SU-DHL-6 (cell line): ENCODE measurements at regions not wholly inside any gene's neighbourhood (a gene's known extent, or its start where the extent isn't known, plus 50 kb on each side); places are given as distances from the start of the nearest gene placed in this dataset.

Experiments
- CTCF ChIP-seq: fragments of 200-600 bp; sonication (generic); IDR thresholded peaks from one replicate; pipeline ENCODE4 v1.5.1; 2017; ENCODE audit warnings: antibody characterized with exemption, mild to moderate bottlenecking, low read length, moderate library complexity; ENCODE audit not compliant: insufficient read depth, poor library complexity, severe bottlenecking
- EZH2phosphoT487 ChIP-seq: fragments of 200-600 bp; sonication (generic), shearing (Covaris generic); conservative IDR thresholded peaks from 2 replicates; pipeline ENCODE4 v1.6.1; 2018; ENCODE audit warnings: mild to moderate bottlenecking, antibody characterized with exemption, low read length, moderate library complexity, mixed read lengths

GRCh38 chr6:40287296-40287850 lies 299.8 kb downstream of the LRFN2 start:
- no peak for TF ChIP-seq EZH2phosphoT487
- no peak for TF ChIP-seq CTCF
